ENCODE measurements at regions not wholly inside any gene's neighbourhood (a gene's known extent, or its start where the extent isn't known, plus 50 kb on each side); places are given as distances from the start of the nearest gene placed in this dataset.

DNA sequence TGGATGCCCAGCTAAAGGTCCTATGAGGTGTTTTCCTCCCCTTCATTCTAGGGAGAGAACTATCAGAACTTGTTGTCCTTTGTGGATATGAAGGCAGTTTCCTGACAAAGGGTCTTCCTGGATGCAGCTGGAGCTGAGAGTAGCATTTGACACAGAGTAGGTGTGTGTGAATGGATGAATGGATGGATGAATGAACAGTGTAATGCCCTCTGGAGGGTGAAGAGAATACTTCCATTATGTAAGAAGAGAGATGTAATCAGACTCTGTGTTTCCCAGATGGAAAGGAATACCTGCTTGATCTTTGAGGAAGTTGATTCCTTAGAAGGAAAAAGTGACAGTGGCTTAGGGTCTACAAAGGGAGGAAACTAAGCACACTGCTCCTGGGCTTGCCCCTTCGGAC is 55.4 kb upstream of the AADAT start:
- no peaks in the 10 kb centered on the region for H3K36me3 ChIP-seq (ENCODE audit: control insufficient read depth, insufficient read depth, low read length)
- H3K4me3 ChIP-seq (ENCODE audit: low read depth, low read length): no peak overlapping the region
- TF ChIP-seq, protein P1, sequence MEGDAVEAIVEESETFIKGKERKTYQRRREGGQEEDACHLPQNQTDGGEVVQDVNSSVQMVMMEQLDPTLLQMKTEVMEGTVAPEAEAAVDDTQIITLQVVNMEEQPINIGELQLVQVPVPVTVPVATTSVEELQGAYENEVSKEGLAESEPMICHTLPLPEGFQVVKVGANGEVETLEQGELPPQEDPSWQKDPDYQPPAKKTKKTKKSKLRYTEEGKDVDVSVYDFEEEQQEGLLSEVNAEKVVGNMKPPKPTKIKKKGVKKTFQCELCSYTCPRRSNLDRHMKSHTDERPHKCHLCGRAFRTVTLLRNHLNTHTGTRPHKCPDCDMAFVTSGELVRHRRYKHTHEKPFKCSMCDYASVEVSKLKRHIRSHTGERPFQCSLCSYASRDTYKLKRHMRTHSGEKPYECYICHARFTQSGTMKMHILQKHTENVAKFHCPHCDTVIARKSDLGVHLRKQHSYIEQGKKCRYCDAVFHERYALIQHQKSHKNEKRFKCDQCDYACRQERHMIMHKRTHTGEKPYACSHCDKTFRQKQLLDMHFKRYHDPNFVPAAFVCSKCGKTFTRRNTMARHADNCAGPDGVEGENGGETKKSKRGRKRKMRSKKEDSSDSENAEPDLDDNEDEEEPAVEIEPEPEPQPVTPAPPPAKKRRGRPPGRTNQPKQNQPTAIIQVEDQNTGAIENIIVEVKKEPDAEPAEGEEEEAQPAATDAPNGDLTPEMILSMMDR (IDR thresholded peaks at IDR 0.05; ENCODE audit: insufficient read depth, low read length, severe bottlenecking): no peak
- FAIRE-seq (no peak), DNase-seq (ENCODE audit: low read depth) (no peak)
- H3K27me3 ChIP-seq (ENCODE audit: control insufficient read depth, insufficient read depth, low read length): no peaks in the 10 kb centered on the region

DNA sequence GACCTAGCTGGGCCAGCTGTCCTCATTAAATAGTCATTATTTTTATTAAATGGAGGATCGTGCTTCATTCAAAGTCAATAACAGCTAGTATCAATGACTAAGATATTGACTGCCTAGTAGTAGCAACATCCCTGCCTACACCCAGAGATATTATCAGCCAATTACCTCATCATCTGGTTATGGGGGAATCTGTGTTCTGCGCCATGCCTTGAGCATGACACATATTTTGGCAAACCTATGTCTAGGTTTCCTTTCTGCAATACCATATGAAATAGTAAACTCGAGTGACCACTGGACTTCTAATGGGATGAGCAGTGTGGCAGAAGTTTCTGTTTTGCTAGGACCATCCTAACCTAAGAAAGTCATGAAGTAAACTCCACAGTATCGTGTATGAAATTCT is 50.0 kb upstream of the AADAT start:
- FAIRE-seq (no peak), DNase-seq (ENCODE audit: low read depth) (peak; percentile 10)
- TF ChIP-seq, protein P1 (IDR thresholded peaks at IDR 0.05; ENCODE audit: insufficient read depth, low read length, severe bottlenecking): no peak
- H3K36me3 ChIP-seq (ENCODE audit: control insufficient read depth, insufficient read depth, low read length): no peaks in the 10 kb centered on the region
- H3K27me3 ChIP-seq (ENCODE audit: control insufficient read depth, insufficient read depth, low read length): no peaks in the 10 kb centered on the region
- no peak overlapping the region for H3K4me3 ChIP-seq (ENCODE audit: low read depth, low read length)

Measured in bronchial epithelial cell (primary cell).